ENCODE measurements at regions not wholly inside any gene's neighbourhood (a gene's known extent, or its start where the extent isn't known, plus 50 kb on each side); places are given as distances from the start of the nearest gene placed in this dataset.
A peak's percentile ranks its signal among the peaks of the same experiment; 100 is the strongest.

DNA sequence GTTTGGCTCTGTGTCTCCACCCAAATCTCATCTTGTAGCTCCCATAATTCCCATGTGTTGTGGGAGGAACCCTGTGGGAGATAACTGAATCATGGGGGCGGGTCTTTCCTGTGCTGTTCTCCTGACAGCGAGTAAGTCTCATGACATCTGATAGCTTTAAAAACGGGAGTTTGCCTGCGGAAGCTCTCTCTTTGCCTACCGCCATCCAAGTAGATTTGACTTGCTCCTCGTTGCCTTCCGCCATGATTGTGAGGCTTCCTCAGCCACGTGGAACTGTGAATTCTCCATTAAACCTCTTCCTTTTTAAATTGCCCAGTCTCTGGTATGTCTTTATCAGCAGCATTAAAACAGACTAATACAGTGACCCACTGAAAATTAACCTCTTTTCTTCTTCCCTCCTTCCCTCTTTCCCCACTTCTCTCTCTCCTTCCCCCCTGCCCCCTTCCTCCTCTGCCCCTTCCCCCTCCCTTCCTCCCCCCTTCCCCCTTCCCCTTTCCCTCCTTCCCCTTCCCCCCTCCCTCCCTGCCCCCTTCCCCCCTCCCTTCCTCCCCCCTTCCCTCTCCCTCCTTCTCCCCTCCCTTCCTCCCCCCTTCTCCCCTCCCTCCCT, 818.8 kb downstream of the SLC4A3 start:
- DNase-seq, result no peak

DNA sequence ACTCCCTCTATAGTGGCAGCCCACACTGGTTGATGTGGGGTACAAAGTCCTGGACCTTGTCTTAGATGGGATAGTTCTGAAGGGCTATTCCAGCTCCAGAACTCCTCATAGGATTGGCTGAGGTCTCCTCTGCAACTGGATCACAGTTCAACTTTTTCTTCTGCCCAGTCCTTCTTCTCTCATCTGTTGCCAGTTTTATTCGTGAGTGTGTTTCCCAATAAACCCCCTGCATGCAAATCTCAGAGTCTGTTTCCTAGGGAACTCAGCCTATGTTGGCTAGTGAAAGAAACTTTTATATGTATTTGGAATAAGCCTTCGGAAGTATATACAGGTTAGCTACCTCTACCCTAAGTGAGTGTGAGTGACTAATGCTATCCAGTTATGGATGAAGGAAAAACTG, 823.4 kb downstream of the SLC4A3 start:
- DNase-seq, result no peak

DNA sequence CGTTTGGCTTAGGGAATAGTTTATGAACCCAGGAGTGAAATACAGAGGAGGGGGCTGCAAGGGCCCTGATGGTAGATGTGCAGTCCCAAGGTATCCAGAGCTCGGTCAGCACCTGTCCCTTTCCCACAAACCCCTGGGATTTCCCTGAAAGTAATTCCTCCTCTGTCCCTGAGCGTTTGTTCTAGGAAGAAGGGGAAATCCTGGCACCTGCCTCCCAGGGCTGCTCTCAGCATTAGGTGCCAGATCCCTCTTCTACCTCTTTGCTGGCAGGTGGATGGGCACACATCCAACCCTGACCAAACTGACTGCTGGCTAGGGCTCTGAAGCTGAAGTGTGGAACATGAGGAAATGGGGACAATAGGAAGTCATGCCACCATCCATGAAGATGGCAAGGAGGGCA, 824.0 kb downstream of the SLC4A3 start:
- no peak for DNase-seq

DNA sequence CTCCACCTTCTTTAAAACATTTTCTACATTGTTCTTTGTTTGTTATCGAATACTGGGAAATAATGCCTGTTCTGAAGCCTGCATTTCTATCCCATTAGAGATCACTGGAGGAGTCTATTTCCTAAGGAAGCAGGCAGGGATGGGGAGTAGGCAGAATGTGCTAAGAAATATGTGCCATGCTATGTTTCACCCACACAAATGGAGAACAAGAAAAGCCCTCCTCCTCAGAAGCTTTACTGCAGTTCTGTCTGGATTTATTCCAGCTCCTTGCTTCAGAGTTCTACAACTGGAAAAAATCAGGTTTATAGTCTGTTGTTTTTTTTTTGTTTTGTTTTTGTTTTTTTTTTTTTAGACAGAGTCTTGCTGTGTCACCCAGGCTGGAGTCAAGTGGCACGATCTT, 825.1 kb downstream of the SLC4A3 start:
- no peak for DNase-seq

DNA sequence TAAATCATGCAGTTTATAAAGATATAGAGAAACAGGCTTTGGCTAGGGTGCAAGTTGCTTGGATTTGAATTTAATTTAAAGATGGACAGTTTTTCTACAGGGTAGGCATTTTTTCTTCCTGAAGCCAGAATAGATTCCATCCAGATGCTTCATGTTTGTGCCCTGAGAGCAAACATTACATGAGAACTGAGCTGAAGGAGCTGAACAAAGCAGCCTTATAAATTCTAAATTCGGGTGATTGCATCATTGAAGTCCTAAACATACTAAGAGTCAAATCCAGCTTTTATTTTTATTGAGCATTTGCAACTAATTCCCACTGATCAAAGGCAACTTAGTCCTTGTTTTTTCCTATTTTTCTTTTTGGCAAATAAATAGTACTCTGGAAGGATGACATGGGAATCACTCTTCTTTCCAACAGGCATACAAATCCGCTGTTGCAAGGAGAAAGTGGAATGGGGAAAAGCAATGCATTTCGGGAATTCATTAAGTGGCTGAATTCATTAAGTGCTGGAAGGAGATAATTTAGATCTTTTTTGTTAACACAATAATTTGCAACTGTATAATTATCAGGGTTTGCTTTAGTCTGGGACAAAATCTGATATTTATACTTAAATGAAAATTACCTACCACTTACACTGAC, 828.0 kb downstream of the SLC4A3 start:
- DNase-seq, result peak; percentile 97

DNA sequence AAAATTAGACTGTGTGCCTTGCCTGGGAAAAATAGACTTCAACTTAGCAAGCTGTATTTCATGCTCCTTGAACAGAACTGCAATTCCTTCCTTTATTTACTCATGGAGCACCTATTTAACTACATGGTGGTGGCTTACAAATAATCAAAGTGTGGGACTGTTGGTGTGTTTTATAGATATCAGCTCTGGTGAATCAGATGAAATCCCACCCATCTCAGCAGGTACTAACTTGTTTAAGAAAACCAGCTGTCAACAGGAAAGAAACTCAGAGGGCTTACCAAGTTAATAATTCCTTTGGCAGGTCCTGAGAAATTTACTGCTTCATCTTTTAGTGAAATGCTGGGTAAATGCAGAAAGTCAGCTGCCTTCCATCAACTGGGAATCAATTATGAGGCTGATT, 830.6 kb downstream of the SLC4A3 start:
- no peak for DNase-seq

DNA sequence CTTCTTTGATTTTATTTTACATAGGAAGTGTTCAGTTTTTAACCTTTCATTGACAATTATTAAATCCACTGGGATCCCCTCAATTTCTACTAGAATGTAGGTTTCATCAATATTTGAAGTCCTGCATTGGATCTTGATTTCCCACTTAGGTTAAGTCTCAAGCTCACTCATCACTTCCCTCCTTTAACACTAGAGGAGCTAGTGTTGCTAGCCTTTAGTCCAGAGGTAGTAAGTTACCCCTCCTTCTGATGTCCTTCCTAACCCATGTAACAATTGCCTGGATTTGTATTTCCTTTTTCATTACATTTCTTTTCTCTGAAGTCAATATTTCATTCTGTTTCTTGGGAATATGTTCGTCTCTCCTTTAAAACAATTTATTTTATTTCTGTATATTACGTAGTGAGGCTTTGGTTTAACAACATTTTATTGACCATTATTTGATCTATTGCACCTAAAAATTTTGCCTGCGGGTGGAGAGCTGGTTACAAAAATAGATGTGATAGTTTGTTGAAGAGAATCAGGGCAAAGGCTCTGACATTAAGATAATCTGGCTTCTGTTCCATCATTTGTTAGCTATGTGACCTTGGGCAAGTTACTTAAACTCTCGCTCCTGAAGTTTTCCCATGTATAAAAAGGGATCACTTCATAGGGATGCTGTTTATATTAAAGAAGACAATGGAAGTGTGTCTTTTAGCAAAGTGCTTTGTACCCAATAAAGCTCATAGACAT, 833.0 kb downstream of the SLC4A3 start:
- DNase-seq, result no peak

DNA sequence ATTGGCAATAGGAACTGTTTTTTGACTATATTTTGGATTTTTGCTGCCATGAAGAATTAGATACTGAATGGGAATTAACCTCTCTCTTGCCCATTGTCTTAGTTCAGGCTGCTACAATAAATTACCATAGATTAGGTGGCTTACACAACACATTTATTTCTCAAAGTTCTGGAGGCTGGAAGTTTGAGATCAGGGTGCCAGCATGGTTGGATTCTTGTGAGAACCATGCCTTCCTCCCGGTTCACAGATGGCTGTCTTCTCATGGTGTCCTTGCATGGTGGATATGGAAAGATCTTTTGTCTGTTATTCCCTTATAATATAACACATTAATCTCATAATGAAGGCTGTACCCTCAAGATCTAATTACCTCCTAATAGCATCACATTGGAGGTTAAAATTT, 836.4 kb downstream of the SLC4A3 start:
- no peak for DNase-seq

DNA sequence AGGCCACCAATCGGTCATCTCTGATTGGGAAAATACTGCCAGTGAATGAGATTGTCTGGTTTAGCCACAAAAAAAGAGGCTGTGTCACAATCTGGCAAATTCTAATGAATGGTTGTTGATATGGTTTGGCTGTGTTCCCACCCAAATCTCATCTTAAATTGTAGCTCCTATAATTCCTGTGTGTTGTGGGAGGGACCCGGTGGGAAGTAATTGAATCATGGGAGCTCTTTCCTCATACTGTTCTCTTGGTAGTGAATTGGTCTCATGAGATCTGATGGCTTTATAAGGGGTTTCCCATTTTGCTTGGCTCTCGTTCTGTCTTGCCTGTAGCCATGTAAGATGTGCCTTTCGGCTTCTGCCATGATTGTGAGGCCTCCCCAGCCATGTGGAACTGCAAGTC, 838.3 kb downstream of the SLC4A3 start:
- no peak for DNase-seq

DNA sequence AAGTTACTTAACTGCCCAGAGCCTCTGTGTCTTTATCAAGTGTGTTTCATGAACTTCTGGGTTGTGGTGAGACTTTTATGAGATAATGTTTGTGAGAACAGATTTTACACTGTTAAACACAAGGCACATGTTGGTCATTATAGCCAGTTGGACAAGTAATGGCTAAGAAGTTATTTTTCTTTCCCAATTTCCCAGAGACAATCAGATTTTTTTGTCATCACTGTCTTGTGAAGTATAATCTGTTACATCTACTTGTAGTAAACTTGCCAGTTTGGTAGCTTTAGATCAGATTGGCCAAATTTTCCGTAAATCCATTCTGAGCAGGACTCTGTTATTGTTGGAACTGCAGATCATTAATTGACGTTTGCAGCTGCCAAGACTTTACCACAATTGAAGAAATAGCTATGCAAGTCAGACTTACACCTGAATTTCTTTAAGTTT, 838.8 kb downstream of the SLC4A3 start:
- DNase-seq, result no peak

DNA sequence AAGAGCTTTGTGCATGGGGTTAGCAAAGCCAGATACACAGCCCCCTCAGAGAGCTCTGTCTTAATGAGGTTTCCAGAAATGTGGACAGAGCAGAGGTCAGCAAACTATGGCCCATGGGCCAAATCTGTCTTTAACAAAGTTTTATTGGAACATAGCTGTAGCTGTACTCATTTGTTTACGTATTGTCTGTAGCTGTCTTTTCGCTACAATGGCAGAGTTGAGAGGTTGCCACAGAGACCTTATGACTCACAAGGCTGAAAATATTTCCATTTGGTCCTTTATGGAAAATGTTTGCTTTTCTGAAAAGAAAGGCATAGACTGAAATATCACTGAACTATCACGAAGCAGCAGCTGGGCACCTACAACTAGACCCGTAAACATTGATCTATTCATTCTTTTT, 841.8 kb downstream of the SLC4A3 start:
- DNase-seq, result no peak

DNA sequence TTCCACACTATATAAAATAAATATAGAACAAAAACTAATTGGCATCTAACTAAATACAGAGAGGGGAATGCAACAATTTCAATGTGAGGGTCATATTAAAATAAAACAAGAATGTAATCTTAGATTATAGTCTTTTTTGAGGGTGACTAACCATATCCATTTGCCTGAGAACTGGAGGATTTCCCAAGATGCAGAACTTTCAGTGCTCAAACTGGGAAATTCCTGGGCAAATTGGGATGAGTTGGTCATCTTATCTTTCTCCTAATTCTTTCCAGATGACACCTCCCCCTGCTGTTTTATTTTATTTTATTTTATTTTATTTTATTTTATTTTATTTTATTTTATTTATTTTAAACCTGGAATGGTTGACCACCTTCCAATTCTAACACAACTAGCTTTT, 846.2 kb downstream of the SLC4A3 start:
- no peak for DNase-seq

DNA sequence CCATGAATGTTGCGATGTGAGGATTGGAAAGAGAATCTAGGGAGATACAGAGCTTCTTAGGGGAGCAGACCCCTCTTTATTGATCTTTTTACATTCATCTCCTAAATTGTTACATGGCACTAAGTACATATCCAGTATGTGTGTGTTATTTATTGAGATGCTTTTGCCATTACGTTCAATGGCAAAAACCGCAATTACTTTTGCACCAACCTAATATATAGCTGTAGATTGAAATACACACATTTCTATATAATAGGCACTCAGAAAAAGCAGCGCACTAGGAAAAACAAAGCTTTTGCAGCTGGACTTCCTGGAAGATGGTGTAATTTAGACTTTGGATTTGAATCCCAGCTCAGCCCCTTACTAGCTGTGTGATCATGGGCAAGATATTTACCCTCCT, 849.4 kb downstream of the SLC4A3 start:
- DNase-seq, result no peak

DNA sequence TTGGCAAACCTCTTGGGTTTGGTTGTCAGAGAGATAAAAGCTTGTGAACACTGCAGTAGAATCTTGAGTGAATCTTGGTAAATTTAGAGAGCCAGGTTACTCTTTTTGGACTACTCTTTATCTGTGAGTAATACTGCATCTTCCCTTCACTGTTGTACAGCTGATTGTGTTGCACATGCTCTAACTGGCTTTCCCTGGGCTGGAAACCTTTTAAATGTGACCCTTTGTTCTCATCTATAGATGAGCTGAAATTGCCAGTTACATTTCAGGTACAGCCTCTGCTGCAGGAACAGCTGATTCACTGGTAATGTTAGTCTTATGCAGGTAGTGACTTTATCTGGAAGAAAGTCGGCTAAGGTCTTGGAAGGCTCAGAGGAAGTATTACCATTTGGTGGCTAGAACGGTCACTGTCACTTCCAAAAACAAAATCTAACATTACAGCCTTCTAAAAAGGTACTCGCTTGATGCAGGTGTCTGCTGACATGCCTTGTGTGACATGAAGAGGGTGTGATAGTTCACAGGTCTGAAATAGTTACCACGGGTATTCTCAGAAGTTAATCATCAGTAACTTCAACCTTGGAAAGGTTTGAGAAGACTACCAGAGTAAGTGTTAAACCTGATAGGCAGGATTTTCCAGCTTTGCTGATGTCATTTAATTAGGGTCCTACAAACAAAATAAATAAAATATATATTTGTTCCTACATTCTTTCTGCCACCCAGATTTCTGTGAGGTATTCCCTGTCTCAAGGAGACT, 851.1 kb downstream of the SLC4A3 start:
- DNase-seq, result no peak

DNA sequence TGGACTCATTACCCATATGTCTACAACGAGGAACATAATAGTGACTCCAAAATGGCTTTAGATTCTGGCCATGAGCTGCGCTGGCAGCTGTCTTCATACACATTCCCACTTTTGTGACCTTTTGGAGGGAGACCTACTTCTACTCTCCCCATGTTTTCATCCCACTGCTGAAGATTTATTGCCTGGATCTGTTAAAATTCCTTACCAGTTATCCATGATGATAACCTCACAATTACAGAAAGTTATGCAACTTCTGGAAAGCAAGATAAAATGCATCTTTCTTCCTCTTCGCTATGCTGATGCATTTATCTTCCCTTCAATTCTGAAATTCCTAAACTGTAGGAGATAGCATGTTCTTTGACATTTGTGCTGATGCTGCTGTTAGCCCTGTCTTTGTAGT, 855.3 kb downstream of the SLC4A3 start:
- DNase-seq, result no peak

DNA sequence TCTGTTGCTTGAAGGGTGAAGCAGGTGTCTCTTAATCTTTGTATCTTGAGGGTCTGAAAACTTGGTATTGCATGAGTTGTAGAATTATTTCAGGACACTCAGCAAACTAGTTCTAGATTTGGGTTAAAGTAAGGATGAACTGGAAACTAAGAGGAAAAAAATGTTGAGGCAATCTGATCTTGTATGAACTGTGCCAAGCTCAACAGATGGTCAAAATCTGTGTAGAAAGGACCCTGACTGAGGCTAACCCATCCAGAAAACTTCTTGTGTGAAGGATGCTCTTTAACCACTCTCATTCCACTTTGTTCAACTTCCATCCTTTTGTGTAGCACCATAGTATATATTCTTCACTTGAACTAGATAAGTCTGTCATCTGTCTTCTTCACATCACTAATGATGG, 861.7 kb downstream of the SLC4A3 start:
- DNase-seq, result peak; percentile 24

DNA sequence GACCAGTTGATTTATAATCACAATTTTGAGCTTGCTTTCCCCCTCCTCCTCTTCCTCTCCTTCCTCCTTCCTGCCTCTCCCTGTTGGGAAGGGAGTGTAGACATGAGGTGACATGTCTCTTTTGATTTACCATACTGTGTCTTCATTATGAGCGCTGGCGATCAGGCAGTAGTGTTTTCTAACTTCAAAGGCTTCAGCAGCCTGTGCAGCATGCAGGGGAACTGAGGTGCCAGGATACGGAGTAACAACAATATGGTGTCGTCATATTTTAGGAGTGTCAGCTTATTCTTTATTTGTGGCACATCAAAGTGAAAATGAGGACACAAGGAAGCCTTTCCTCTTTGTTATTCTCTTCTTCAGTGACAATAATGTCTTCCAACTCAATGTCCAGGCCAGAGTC, 864.2 kb downstream of the SLC4A3 start:
- no peak for DNase-seq

DNA sequence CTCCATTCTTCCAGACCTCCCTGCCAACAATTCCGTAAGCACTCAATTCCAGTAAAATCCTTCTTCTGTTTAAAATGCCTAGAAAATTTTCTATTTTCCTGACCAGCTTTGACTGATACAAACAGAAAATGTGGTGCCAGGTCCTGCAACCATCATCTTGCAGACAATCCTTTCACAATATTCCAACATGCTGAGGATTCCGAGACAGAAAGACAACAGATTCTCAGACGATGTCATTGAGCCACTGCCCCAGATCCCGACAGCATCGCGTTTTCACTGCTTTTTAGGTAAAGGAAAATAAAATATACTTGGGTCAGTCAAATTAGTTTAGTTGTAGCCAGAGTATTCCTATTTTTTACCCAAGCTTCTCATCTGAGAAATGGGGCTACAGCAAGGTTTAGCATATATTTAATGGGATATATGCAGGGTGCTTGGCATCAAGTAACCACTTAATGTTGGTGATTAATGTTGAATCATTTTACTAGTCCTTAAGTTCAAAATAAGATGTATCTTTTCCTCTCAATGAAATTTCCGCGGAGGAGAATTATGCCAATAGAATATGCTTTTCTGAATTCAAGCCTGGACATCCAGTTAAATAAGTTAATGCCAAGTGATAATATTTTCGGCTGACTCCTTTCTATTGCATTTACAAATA, 866.6 kb downstream of the SLC4A3 start:
- DNase-seq, result no peak

DNA sequence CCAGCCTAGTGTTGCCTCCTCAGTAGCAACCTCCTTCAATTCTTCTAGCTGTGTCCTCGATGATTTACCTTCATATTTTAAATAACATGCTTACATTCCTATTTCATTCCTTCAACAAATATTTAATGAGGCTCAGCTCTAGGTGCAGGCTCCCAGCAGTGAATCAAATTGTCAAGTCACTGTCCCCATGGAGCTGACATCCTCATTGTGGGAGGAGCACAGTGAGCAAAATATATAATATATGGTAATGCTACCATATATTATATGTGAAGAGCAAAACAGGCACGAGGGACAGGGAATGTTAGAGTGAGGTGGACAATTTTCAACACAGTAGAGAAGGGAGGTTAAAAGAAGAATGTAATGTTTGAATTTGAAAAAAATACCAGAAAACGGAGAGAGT, 869.1 kb downstream of the SLC4A3 start:
- DNase-seq, result no peak

DNA sequence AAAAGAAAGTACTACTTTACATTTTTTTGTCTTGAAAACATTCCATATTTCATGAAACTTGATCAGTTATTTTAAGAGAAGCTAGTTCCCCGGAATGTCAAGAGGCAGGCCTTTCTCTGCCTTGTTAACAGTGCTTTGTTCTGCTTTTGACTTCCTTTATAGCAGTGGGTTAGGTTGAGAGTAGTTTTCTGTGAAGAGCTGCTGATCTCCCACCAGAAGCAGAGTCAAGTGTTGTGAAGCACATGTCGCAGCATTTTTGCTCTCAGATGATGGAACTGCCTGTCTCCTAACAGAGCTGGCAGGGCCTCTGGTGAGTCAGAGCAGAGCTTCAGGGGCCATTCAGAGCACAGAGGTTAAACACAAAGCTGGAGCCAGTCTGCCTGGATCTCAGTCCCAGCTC, 871.8 kb downstream of the SLC4A3 start:
- peak; percentile 30 for DNase-seq

DNA sequence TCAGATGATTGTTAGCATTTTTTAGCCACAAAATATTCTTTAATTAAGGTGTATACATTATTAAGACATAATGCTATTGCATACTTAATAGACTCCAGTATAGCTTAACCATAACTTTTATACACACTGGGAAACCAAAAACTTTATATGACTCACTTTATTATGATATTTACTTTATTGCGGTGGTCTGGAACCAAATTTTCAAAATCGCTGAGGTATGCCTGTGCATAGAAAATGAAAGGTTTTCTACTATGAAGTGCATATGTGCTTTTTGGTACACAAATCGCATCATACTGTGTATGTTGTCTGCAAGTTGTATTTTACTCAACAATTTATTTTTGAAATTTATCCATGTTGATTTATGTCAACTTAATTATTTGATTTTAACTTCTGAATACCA, 875.1 kb downstream of the SLC4A3 start:
- DNase-seq, result no peak

DNA sequence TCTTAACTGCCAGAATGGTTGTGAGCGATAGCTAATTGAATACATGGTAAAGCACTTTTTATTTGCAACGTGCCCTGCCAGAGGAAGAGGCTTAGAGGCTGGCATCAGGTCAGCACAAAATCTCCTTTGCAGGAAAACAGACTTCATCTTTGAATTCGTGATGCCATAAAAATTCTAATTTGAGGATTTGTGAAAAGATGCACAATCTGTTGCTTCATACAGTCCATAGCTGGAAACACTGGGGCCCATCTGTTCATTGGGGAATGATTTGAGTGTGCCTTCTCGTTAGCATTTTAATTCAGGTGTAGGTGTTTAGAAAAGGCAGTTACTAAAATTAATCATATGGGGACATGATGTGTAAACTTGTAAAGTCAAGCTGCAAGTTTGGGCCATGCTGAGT, 876.0 kb downstream of the SLC4A3 start:
- DNase-seq, result no peak
